SJSA1 (cell line): ENCODE measurements at regions not wholly inside any gene's neighbourhood (a gene's known extent, or its start where the extent isn't known, plus 50 kb on each side); places are given as distances from the start of the nearest gene placed in this dataset.

Experiments
- DNase-seq, 2 experiments: peaks; one replicate each; pipeline ENCODE4 v3.0.0-alpha.2; 2015 to 2020; ENCODE audit warnings: low spot score in 2 of 2, low read depth in 1 of 2
- H3K27ac ChIP-seq: fragments of 250-450 bp; sonication (Bioruptor Pico); 2 replicates; pipeline ENCODE4 v1.5.1; 2020; ENCODE audit warnings: mild to moderate bottlenecking, moderate library complexity
- H3K27me3 ChIP-seq: fragments of 250-450 bp; sonication (Bioruptor Pico); replicated peaks from 2 replicates; pipeline ENCODE4 v1.5.1; 2020; ENCODE audit warnings: mild to moderate bottlenecking, moderate library complexity
- H3K36me3 ChIP-seq: fragments of 250-450 bp; sonication (Bioruptor Pico); 2 replicates; pipeline ENCODE4 v1.5.1; 2020; ENCODE audit warnings: mild to moderate bottlenecking
- H3K4me1 ChIP-seq: fragments of 250-450 bp; sonication (Bioruptor Pico); replicated peaks from 2 replicates; pipeline ENCODE4 v1.6.1; 2021; ENCODE audit warnings: mild to moderate bottlenecking
- H3K4me3 ChIP-seq: fragments of 250-450 bp; sonication (Bioruptor Pico); 2 replicates; pipeline ENCODE4 v1.5.1; 2020; ENCODE audit warnings: mild to moderate bottlenecking
- H3K9me3 ChIP-seq: fragments of 250-450 bp; sonication (Bioruptor Pico); replicated peaks from 2 replicates; pipeline ENCODE4 v1.5.1; 2020; ENCODE audit warnings: mild to moderate bottlenecking

GRCh38 chr7:31284106-31284505 is 56.4 kb downstream of the NEUROD6 start:
- Histone ChIP-seq H3K4me1 (no peaks in the 10 kb centered on the region), H3K27me3 (no peaks in the 10 kb centered on the region), H3K9me3 (no peaks in the 10 kb centered on the region), H3K27ac (no peak overlapping the region), H3K4me3 (no peak overlapping the region), H3K36me3 (no peaks in the 10 kb centered on the region)
- DNase-seq, result no peak

GRCh38 chr7:31271641-31272405 is 68.7 kb downstream of the NEUROD6 start:
- peaks cover 6% of the 10 kb centered on the region; the same call in 1 of the 2 replicates for H3K27me3 ChIP-seq
- H3K36me3 ChIP-seq, result no peaks in the 10 kb centered on the region
- no peak overlapping the region for H3K27ac ChIP-seq
- H3K4me3 ChIP-seq, result no peak overlapping the region
- DNase-seq, result peak in 1 of 2 experiments; percentile 15
- no peaks in the 10 kb centered on the region for H3K9me3 ChIP-seq
- H3K4me1 ChIP-seq, result no peaks in the 10 kb centered on the region

GRCh38 chr7:31267486-31267885 is 73.0 kb downstream of the NEUROD6 start:
- H3K9me3 ChIP-seq, result no peaks in the 10 kb centered on the region
- H3K4me3 ChIP-seq, result no peak overlapping the region
- no peaks in the 10 kb centered on the region for H3K36me3 ChIP-seq
- no peaks in the 10 kb centered on the region for H3K4me1 ChIP-seq
- peaks cover 5% of the 10 kb centered on the region; the same call in 1 of the 2 replicates for H3K27me3 ChIP-seq
- no peak overlapping the region for H3K27ac ChIP-seq
- DNase-seq, result no peak

GRCh38 chr7:31263338-31263737 is 77.2 kb downstream of the NEUROD6 start:
- no peaks in the 10 kb centered on the region for H3K9me3 ChIP-seq
- H3K27me3 ChIP-seq, result 0 out of 2 replicates have a peak, but pooled peaks cover 7% of the 10 kb centered on the region
- H3K27ac ChIP-seq, result no peak overlapping the region
- DNase-seq, result no peak
- no peaks in the 10 kb centered on the region for H3K36me3 ChIP-seq
- no peak overlapping the region for H3K4me3 ChIP-seq
- H3K4me1 ChIP-seq, result no peaks in the 10 kb centered on the region

- Histone ChIP-seq H3K36me3 (no peaks in the 10 kb centered on the region), H3K4me3 (no peak overlapping the region), H3K4me1 (no peaks in the 10 kb centered on the region), H3K9me3 (no peaks in the 10 kb centered on the region), H3K27me3 (peaks cover 12% of the 10 kb centered on the region; the same call in 1 of the 2 replicates), H3K27ac (no peak overlapping the region)
- no peak for DNase-seq
Measured at GRCh38 chr7:31261341-31261740, 79.2 kb downstream of the NEUROD6 start.

GRCh38 chr7:31260851-31261250 is 79.7 kb downstream of the NEUROD6 start:
- H3K4me3 ChIP-seq, result no peak overlapping the region
- peaks cover 12% of the 10 kb centered on the region; the same call in 1 of the 2 replicates for H3K27me3 ChIP-seq
- no peak for DNase-seq
- no peaks in the 10 kb centered on the region for H3K9me3 ChIP-seq
- H3K4me1 ChIP-seq, result no peaks in the 10 kb centered on the region
- H3K36me3 ChIP-seq, result no peaks in the 10 kb centered on the region
- H3K27ac ChIP-seq, result no peak overlapping the region

- Histone ChIP-seq H3K27ac (no peak overlapping the region), H3K27me3 (peaks cover 12% of the 10 kb centered on the region), H3K4me1 (no peaks in the 10 kb centered on the region), H3K4me3 (no peak overlapping the region), H3K36me3 (no peaks in the 10 kb centered on the region), H3K9me3 (no peaks in the 10 kb centered on the region)
- no peak for DNase-seq
Measured at GRCh38 chr7:31258391-31258790, 82.1 kb downstream of the NEUROD6 start.

- Histone ChIP-seq H3K4me1 (no peaks in the 10 kb centered on the region), H3K36me3 (no peaks in the 10 kb centered on the region), H3K27ac (no peak overlapping the region), H3K4me3 (no peak overlapping the region), H3K27me3 (peaks cover 9% of the 10 kb centered on the region), H3K9me3 (no peaks in the 10 kb centered on the region)
- DNase-seq, result no peak
Measured at GRCh38 chr7:31256506-31256905, 84.0 kb downstream of the NEUROD6 start.

GRCh38 chr7:31254926-31255325 is 85.6 kb downstream of the NEUROD6 start:
- H3K4me1 ChIP-seq, result no peaks in the 10 kb centered on the region
- H3K4me3 ChIP-seq, result no peak overlapping the region
- no peak for DNase-seq
- H3K9me3 ChIP-seq, result no peaks in the 10 kb centered on the region
- H3K27ac ChIP-seq, result no peak overlapping the region
- no peaks in the 10 kb centered on the region for H3K36me3 ChIP-seq
- H3K27me3 ChIP-seq, result peaks cover 9% of the 10 kb centered on the region

- no peak overlapping the region for H3K27ac ChIP-seq
- H3K27me3 ChIP-seq, result peaks cover 9% of the 10 kb centered on the region
- no peaks in the 10 kb centered on the region for H3K4me1 ChIP-seq
- no peaks in the 10 kb centered on the region for H3K36me3 ChIP-seq
- H3K9me3 ChIP-seq, result no peaks in the 10 kb centered on the region
- no peak overlapping the region for H3K4me3 ChIP-seq
- DNase-seq, result no peak
Measured at GRCh38 chr7:31253532-31253931, 87.0 kb downstream of the NEUROD6 start.

GRCh38 chr7:31251441-31251840 is 89.1 kb downstream of the NEUROD6 start:
- H3K27ac ChIP-seq, result no peak overlapping the region
- H3K4me1 ChIP-seq, result no peaks in the 10 kb centered on the region
- H3K27me3 ChIP-seq, result peaks cover 5% of the 10 kb centered on the region
- no peaks in the 10 kb centered on the region for H3K36me3 ChIP-seq
- no peaks in the 10 kb centered on the region for H3K9me3 ChIP-seq
- no peak for DNase-seq
- no peak overlapping the region for H3K4me3 ChIP-seq

GRCh38 chr7:31249671-31250070 is 90.9 kb downstream of the NEUROD6 start:
- no peaks in the 10 kb centered on the region for H3K4me1 ChIP-seq
- H3K4me3 ChIP-seq, result no peak overlapping the region
- no peak overlapping the region for H3K27ac ChIP-seq
- H3K36me3 ChIP-seq, result no peaks in the 10 kb centered on the region
- H3K9me3 ChIP-seq, result no peaks in the 10 kb centered on the region
- no peak for DNase-seq
- peaks cover 10% of the 10 kb centered on the region for H3K27me3 ChIP-seq

- no peaks in the 10 kb centered on the region for H3K27me3 ChIP-seq
- H3K27ac ChIP-seq, result no peak overlapping the region
- no peak overlapping the region for H3K4me3 ChIP-seq
- DNase-seq, result no peak
- H3K9me3 ChIP-seq, result no peaks in the 10 kb centered on the region
- H3K36me3 ChIP-seq, result no peaks in the 10 kb centered on the region
- H3K4me1 ChIP-seq, result no peaks in the 10 kb centered on the region
Measured at GRCh38 chr7:31236868-31237267, 103.7 kb downstream of the NEUROD6 start.

- Histone ChIP-seq H3K9me3 (no peaks in the 10 kb centered on the region), H3K4me3 (no peak overlapping the region), H3K36me3 (no peaks in the 10 kb centered on the region), H3K27ac (no peak overlapping the region), H3K4me1 (no peaks in the 10 kb centered on the region), H3K27me3 (no peaks in the 10 kb centered on the region; the same call in 1 of the 2 replicates)
- no peak for DNase-seq
Measured at GRCh38 chr7:31234836-31235605, 105.5 kb downstream of the NEUROD6 start.
